Spinal cord (tissue), 10 donors: ENCODE measurements at regions not wholly inside any gene's neighbourhood (a gene's known extent, or its start where the extent isn't known, plus 50 kb on each side); places are given as distances from the start of the nearest gene placed in this dataset. TPM values are rescaled to one million over a fixed set of nuclear protein-coding genes. Genes with fewer than 3 reads are reported as not detected.
A peak's percentile ranks its signal among the peaks of the same experiment; 100 is the strongest.

Experiments used
- DNase-seq, 6 donors: peaks; one replicate each; pipeline versions ENCODE4 v3.0.0 to v3.0.0-alpha.2; 2013 to 2015; ENCODE audit warnings: low spot score in 6 of 6, low read depth in 4 of 6
- H3K27ac ChIP-seq: one replicate; pipeline ENCODE4 v1.5.1; 2013; ENCODE audit warnings: low read depth, low read length, control low read depth
- H3K27me3 ChIP-seq: one replicate; pipeline ENCODE4 v1.6.1; 2013; ENCODE audit warnings: low read length; ENCODE audit not compliant: control insufficient read depth, insufficient read depth
- H3K36me3 ChIP-seq: one replicate; pipeline ENCODE4 v1.6.1; 2013; ENCODE audit warnings: low read length; ENCODE audit not compliant: control insufficient read depth, insufficient read depth
- H3K4me1 ChIP-seq: one replicate; pipeline ENCODE4 v1.6.1; 2013; ENCODE audit warnings: low read length; ENCODE audit not compliant: control insufficient read depth, insufficient read depth
- H3K4me3 ChIP-seq: one replicate; pipeline ENCODE4 v1.5.1; 2013; ENCODE audit warnings: low read depth, low read length, control low read depth
- H3K9me3 ChIP-seq: one replicate; pipeline ENCODE4 v1.6.1; 2013; ENCODE audit warnings: low read length; ENCODE audit not compliant: control insufficient read depth, insufficient read depth
- WGBS: methylation state at CpG from one replicate; pipeline ENCODE4 v1.1.5; 2013; ENCODE audit warnings: missing lambda C conversion rate; ENCODE audit not compliant: insufficient coverage; 5-methylcytosine and 5-hydroxymethylcytosine counted together
- small RNA-seq: library from RNA; depleted of rRNA; stranded (forward); fragments of <200 nt; gene quantifications from one replicate; pipeline ENCODE3, GENCODE V24; 2014; ENCODE audit warnings: low replicate concordance
- donor health status: healthy.

DNA sequence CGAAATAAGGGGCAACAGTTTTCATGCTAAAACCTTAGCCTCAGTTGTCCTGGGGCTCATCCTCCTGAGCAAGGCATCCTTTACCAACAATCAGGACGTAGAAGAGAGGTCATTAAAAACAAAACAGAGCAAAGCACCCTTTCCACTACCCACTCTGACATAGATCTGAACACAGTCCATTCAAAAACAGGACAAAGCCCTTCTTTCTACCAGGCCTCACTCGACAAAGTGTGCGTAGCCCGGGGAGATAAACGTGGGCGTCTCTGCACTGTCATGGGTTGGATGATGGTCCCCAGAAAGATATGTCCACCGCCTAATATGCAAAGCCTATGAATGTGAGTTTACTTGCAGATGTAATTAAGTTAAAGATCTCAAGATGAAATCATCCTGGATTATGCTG is 60.6 kb upstream of the TAS2R1 start:
- Histone ChIP-seq H3K4me3 (no peak overlapping the region), H3K9me3 (no peaks in the 10 kb centered on the region), H3K36me3 (no peaks in the 10 kb centered on the region), H3K4me1 (no peaks in the 10 kb centered on the region), H3K27me3 (no peaks in the 10 kb centered on the region), H3K27ac (no peak overlapping the region)
- DNase-seq = no peak
- 74% methylated on average over 6 of the region's 8 CpGs for WGBS

DNA sequence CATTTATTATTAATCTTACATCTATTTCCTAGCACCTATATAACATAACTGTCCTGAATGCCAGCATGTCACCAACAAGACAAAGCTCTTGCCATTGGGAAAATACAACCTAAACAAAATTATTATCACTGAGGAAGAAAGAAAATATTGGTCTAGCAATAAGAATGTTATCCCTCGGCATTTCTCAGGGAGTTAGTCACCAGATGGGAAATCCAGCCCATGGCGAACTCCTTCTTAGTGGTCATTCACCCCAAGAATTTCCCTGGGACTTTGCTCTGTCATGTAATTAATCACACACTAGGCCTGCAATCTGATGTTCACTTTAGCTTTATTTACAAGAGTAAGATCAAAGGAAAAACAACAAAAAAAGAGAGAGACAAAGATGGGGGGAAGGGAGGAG is 56.1 kb upstream of the TAS2R1 start:
- WGBS = no CpG with 5 or more reads among the region's 2 CpGs
- DNase-seq = no peak

DNA sequence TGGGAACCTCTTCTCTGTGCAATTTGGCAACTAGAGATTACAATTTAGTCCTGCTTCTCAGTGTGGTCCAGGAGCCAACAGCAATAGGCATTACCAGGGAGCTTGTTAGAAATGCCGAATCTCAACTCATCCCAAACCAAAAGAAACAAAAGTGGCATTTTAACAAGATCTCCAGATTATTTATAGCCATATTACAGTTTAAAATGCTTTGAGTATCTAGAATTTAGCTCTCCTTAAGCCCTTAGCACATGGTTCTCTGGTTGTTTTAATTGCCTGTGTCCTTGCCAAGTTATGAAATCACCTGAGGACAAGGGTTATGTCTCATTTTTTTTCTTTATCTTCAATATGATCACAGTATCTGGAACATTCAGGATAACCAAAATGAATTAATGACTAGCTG is 51.6 kb upstream of the TAS2R1 start:
- no peaks in the 10 kb centered on the region for H3K36me3 ChIP-seq
- H3K9me3 ChIP-seq = no peaks in the 10 kb centered on the region
- DNase-seq = peak in 1 of 6 donors; percentile 11
- no peak overlapping the region for H3K4me3 ChIP-seq
- WGBS = no CpG with 5 or more reads among the region's 1 CpG
- no peaks in the 10 kb centered on the region for H3K27me3 ChIP-seq
- H3K27ac ChIP-seq = no peak overlapping the region
- no peaks in the 10 kb centered on the region for H3K4me1 ChIP-seq

More for the DNA sequence above, 56.1 kb upstream of the TAS2R1 start:
- Histone ChIP-seq H3K9me3 (no peaks in the 10 kb centered on the region), H3K27ac (no peak overlapping the region), H3K27me3 (no peaks in the 10 kb centered on the region), H3K4me3 (no peak overlapping the region), H3K36me3 (no peaks in the 10 kb centered on the region), H3K4me1 (no peaks in the 10 kb centered on the region)

Small RNA genes lying in the stretch of these regions (small RNA-seq; reads per million reads assigned to genes)
- gene AC034229.5 (not detected), gene AC034229.6 (not detected), gene AC091905.3 (not detected), gene AC091905.4 (not detected), gene RNA5SP177 (not detected)
